ENCODE measurements at regions not wholly inside any gene's neighbourhood (a gene's known extent, or its start where the extent isn't known, plus 50 kb on each side); places are given as distances from the start of the nearest gene placed in this dataset.
A peak's percentile ranks its signal among the peaks of the same experiment; 100 is the strongest.

DNA sequence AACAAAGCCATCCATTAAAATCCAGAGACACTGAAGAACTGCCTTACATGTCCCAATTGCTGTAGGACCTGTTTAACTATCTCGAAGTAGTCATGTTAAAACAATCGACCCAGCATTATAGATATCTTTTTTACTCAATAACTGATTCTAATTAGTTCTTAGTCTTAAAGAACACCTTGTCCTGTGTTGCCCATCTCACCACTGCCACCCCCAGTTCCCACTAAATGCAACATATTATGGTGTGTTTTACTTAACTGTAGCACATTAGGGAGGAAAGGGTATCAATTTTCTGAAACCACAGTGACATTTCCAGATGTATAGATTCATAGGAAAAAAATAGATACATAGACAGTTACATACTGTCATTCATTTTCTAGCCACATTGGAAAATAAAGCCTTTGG lies 221.2 kb downstream of the MEF2C start:
- H4K20me1 ChIP-seq (ENCODE audit: insufficient read depth), result no peaks in the 10 kb centered on the region
- TF ChIP-seq CEBPB (IDR thresholded peaks at IDR 0.05; ENCODE audit: low read depth) (no peak), FOSL1 (IDR thresholded peaks at IDR 0.05; ENCODE audit: low read depth) (no peak), ELF1 (IDR thresholded peaks at IDR 0.05; ENCODE audit: borderline replicate concordance, low read depth) (no peak), ZFX (IDR thresholded peaks at IDR 0.05) (no peak), CBX3 (IDR thresholded peaks at IDR 0.05; ENCODE audit: low read depth) (no peak), TCF7L2 (IDR thresholded peaks at IDR 0.05; ENCODE audit: borderline replicate concordance, extremely low read depth, insufficient read depth, insufficient read length) (no peak), SRF (IDR thresholded peaks at IDR 0.05; ENCODE audit: low read depth) (no peak), YY1 (IDR thresholded peaks at IDR 0.05; ENCODE audit: extremely low read depth, insufficient replicate concordance, low read depth, low read length) (no peak), EGR1 (IDR thresholded peaks at IDR 0.05; ENCODE audit: low read depth) (no peak), POLR2AphosphoS5 (IDR thresholded peaks at IDR 0.05; ENCODE audit: low read depth, low read length) (no peak), SP1 (IDR thresholded peaks at IDR 0.05; ENCODE audit: low read depth) (no peak), EZH2 (IDR thresholded peaks at IDR 0.05) (no peak), RAD21 (IDR thresholded peaks at IDR 0.05; ENCODE audit: low read depth) (no peak)
- TF ChIP-seq, protein P1, sequence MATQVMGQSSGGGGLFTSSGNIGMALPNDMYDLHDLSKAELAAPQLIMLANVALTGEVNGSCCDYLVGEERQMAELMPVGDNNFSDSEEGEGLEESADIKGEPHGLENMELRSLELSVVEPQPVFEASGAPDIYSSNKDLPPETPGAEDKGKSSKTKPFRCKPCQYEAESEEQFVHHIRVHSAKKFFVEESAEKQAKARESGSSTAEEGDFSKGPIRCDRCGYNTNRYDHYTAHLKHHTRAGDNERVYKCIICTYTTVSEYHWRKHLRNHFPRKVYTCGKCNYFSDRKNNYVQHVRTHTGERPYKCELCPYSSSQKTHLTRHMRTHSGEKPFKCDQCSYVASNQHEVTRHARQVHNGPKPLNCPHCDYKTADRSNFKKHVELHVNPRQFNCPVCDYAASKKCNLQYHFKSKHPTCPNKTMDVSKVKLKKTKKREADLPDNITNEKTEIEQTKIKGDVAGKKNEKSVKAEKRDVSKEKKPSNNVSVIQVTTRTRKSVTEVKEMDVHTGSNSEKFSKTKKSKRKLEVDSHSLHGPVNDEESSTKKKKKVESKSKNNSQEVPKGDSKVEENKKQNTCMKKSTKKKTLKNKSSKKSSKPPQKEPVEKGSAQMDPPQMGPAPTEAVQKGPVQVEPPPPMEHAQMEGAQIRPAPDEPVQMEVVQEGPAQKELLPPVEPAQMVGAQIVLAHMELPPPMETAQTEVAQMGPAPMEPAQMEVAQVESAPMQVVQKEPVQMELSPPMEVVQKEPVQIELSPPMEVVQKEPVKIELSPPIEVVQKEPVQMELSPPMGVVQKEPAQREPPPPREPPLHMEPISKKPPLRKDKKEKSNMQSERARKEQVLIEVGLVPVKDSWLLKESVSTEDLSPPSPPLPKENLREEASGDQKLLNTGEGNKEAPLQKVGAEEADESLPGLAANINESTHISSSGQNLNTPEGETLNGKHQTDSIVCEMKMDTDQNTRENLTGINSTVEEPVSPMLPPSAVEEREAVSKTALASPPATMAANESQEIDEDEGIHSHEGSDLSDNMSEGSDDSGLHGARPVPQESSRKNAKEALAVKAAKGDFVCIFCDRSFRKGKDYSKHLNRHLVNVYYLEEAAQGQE (IDR thresholded peaks at IDR 0.05; ENCODE audit: low read depth), result no peak
- TF ChIP-seq, protein P2, sequence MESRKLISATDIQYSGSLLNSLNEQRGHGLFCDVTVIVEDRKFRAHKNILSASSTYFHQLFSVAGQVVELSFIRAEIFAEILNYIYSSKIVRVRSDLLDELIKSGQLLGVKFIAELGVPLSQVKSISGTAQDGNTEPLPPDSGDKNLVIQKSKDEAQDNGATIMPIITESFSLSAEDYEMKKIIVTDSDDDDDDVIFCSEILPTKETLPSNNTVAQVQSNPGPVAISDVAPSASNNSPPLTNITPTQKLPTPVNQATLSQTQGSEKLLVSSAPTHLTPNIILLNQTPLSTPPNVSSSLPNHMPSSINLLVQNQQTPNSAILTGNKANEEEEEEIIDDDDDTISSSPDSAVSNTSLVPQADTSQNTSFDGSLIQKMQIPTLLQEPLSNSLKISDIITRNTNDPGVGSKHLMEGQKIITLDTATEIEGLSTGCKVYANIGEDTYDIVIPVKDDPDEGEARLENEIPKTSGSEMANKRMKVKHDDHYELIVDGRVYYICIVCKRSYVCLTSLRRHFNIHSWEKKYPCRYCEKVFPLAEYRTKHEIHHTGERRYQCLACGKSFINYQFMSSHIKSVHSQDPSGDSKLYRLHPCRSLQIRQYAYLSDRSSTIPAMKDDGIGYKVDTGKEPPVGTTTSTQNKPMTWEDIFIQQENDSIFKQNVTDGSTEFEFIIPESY (IDR thresholded peaks at IDR 0.05; ENCODE audit: extremely low read depth, insufficient replicate concordance, low read length), result no peak
- TF ChIP-seq, protein P3, sequence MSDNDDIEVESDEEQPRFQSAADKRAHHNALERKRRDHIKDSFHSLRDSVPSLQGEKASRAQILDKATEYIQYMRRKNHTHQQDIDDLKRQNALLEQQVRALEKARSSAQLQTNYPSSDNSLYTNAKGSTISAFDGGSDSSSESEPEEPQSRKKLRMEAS (IDR thresholded peaks at IDR 0.05), result no peak
- TF ChIP-seq, protein P4, sequence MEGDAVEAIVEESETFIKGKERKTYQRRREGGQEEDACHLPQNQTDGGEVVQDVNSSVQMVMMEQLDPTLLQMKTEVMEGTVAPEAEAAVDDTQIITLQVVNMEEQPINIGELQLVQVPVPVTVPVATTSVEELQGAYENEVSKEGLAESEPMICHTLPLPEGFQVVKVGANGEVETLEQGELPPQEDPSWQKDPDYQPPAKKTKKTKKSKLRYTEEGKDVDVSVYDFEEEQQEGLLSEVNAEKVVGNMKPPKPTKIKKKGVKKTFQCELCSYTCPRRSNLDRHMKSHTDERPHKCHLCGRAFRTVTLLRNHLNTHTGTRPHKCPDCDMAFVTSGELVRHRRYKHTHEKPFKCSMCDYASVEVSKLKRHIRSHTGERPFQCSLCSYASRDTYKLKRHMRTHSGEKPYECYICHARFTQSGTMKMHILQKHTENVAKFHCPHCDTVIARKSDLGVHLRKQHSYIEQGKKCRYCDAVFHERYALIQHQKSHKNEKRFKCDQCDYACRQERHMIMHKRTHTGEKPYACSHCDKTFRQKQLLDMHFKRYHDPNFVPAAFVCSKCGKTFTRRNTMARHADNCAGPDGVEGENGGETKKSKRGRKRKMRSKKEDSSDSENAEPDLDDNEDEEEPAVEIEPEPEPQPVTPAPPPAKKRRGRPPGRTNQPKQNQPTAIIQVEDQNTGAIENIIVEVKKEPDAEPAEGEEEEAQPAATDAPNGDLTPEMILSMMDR (IDR thresholded peaks at IDR 0.05 in 2 of 3, conservative IDR thresholded peaks at IDR 0.05 in 1 of 3; ENCODE audit: borderline replicate concordance in 1 of 3, insufficient read depth in 1 of 3, low read depth in 2 of 3, low read length in 2 of 3), result no peak
- BruUV-seq (replicated peaks), result no TSS peak
- DNase-seq (ENCODE audit: low read depth, low spot score), result no peak
- H3K9me3 ChIP-seq (ENCODE audit: control insufficient read depth in 1 of 2, insufficient read depth in 1 of 2, low read depth in 1 of 2, low read length in 2 of 2), result no peaks in the 10 kb centered on the region
- H3K27ac ChIP-seq (ENCODE audit: low read depth, low read length), result no peak overlapping the region
- H3K36me3 ChIP-seq (ENCODE audit: control insufficient read depth in 1 of 2, insufficient read depth in 2 of 2, low read length in 2 of 2), result no peaks in the 10 kb centered on the region
- no peaks in the 10 kb centered on the region for H3K79me2 ChIP-seq (ENCODE audit: insufficient read depth, low read length)
- H3K9ac ChIP-seq (ENCODE audit: low read length), result no peak overlapping the region
- H3K4me1 ChIP-seq (ENCODE audit: control insufficient read depth in 1 of 2, insufficient read depth in 2 of 2, low read length in 2 of 2), result peaks cover 0 to 12% of the 10 kb centered on the region in 2 experiments; a peak in 2 of 4 replicates
- RAD21 ChIA-PET (ENCODE audit: low non-redundant PET in 1 of 2, low total read pairs in 2 of 2, uncharacterized antibody in 2 of 2, unreplicated experiment in 2 of 2), result no interaction called here
- no peaks in the 10 kb centered on the region for H3K27me3 ChIP-seq (ENCODE audit: insufficient read depth, low read length)
- H2AFZ ChIP-seq (ENCODE audit: low read depth, low read length, poor library complexity, severe bottlenecking), result peak overlapping the region; percentile 24
- intact Hi-C loops (cut with micrococcal nuclease), result loop anchor here (10.0 kb wide), 1 partner anchor 397 kb away; the partner anchor contains the start of gene TMEM161B
- CTCF ChIA-PET, result no interaction called here
- H3K4me3 ChIP-seq (replicated peaks in 1 of 2; ENCODE audit: low read depth in 1 of 2, low read length in 2 of 2), result peak overlapping the region; percentile 42 to 50
- no peaks in the 10 kb centered on the region for H3K9me2 ChIP-seq (ENCODE audit: insufficient read depth)
- H3K4me2 ChIP-seq (ENCODE audit: low read length), result peak overlapping the region; percentile 72
- POLR2A ChIA-PET, result no interaction called here
- no peak for ATAC-seq
